Stimulated activated naive B cell treated with anti-CD40 and anti-IgM and Interleukin-4, amounts not matched to agents 10 μg/mL and 1 μg/mL and 100 μg/mL, for 72 hours (primary cell): ENCODE measurements at regions not wholly inside any gene's neighbourhood (a gene's known extent, or its start where the extent isn't known, plus 50 kb on each side); places are given as distances from the start of the nearest gene placed in this dataset.

Experiments
- ATAC-seq, 2 donors: fragments of 150-1000 bp; cut with Tn5 transposase; replicated peaks; 2 replicates each; pipeline ENCODE4 v1.10.0; 2021; ENCODE audit warnings: moderate library complexity in 1 of 2
- DNase-seq: peaks from one replicate; pipeline ENCODE4 v3.0.0; 2021
- H3K27ac Mint-ChIP-seq: one replicate; pipeline ENCODE4 v1.8.0; 2022; ENCODE audit warnings: mild to moderate bottlenecking, mixed read lengths
- H3K27me3 Mint-ChIP-seq, 2 donors: one replicate each; pipeline ENCODE4 v1.8.0; 2022; ENCODE audit warnings: mixed read lengths in 2 of 2
- H3K36me3 Mint-ChIP-seq, 2 donors: one replicate each; pipeline ENCODE4 v1.8.0; 2022; ENCODE audit warnings: mixed read lengths in 2 of 2, mild to moderate bottlenecking in 1 of 2
- H3K4me1 Mint-ChIP-seq, 2 donors: one replicate each; pipeline ENCODE4 v1.8.0; 2022; ENCODE audit warnings: mixed read lengths in 2 of 2, mild to moderate bottlenecking in 1 of 2
- H3K4me3 Mint-ChIP-seq, 2 donors: one replicate each; pipeline ENCODE4 v1.8.0; 2022; ENCODE audit warnings: mild to moderate bottlenecking in 2 of 2, mixed read lengths in 2 of 2, moderate library complexity in 1 of 2
- H3K9me3 Mint-ChIP-seq, 2 donors: one replicate each; pipeline ENCODE4 v1.8.0; 2022; ENCODE audit warnings: mixed read lengths in 2 of 2, mild to moderate bottlenecking in 1 of 2

DNA sequence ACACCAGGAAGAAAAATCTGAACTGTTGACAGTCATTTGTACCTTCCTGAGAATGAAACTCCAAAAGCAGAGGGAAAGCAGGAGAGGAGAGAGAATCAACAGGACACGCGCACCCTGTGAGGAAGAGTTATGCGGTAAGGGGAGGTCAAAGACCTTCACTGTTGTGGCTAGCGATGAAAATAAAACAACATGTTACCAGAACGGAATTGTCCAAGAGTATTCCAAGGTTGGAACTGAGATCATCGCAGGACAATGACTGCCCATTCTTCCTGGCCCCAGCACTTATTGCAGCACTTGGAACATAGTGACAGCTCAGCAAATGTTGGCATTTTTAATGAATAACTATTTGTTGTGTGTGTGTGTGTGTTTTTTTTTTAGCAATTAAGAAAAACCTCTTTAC lies 176.0 kb upstream of the TSC22D1 start:
- Mint-ChIP-seq H3K4me1 (no peaks in the 10 kb centered on the region), H3K9me3 (no peaks in the 10 kb centered on the region), H3K4me3 (no peak overlapping the region), H3K27me3 (peaks cover 0 to 6% of the 10 kb centered on the region in 2 donors), H3K36me3 (no peaks in the 10 kb centered on the region), H3K27ac (no peak overlapping the region)
- no peak for DNase-seq
- no peak for ATAC-seq

GRCh38 chr13:44750630-44751029 lies 174.5 kb upstream of the TSC22D1 start:
- Mint-ChIP-seq H3K27ac (no peak overlapping the region), H3K27me3 (peaks cover 0 to 6% of the 10 kb centered on the region in 2 donors), H3K9me3 (no peaks in the 10 kb centered on the region), H3K4me1 (no peaks in the 10 kb centered on the region), H3K4me3 (no peak overlapping the region), H3K36me3 (no peaks in the 10 kb centered on the region)
- DNase-seq (no peak), ATAC-seq (no peak)

- H3K27me3 Mint-ChIP-seq, result peaks cover 0 to 6% of the 10 kb centered on the region in 2 donors
- no peak for DNase-seq
- no peaks in the 10 kb centered on the region for H3K36me3 Mint-ChIP-seq
- no peaks in the 10 kb centered on the region for H3K4me1 Mint-ChIP-seq
- H3K9me3 Mint-ChIP-seq, result no peaks in the 10 kb centered on the region
- H3K27ac Mint-ChIP-seq, result no peak overlapping the region
- ATAC-seq, result no peak
- H3K4me3 Mint-ChIP-seq, result no peak overlapping the region
These were observed 173.8 kb upstream of the TSC22D1 start for GRCh38 chr13:44749906-44750305.

- no peak overlapping the region for H3K27ac Mint-ChIP-seq
- H3K9me3 Mint-ChIP-seq, result peaks cover 5 to 6% of the 10 kb centered on the region in 2 donors
- no peak overlapping the region for H3K4me3 Mint-ChIP-seq
These were observed 172.3 kb upstream of the TSC22D1 start for GRCh38 chr13:44748439-44748838.

DNA sequence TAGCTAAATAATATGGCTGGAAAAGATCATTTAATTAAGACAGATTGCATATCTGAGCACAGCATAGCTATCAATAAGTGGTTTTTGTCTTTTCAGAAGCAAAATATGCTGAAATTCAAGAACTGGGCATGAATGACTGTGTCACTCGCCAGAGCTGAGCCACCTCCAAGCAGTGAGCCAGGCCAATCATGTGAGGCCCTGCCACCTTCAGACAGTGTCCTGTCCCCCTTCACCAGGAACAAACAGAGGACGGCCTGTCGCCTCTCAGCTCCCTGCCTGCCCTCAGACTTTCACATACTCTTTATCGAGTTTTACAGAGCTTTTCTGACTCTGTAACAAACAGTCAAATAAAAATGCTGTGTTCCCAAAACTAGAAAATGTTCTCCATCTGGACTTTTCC lies 171.0 kb upstream of the TSC22D1 start:
- no peaks in the 10 kb centered on the region for H3K4me1 Mint-ChIP-seq
- H3K36me3 Mint-ChIP-seq, result no peaks in the 10 kb centered on the region
- H3K27ac Mint-ChIP-seq, result no peak overlapping the region
- DNase-seq (no peak), ATAC-seq (no peak)
- peaks cover 5 to 9% of the 10 kb centered on the region in 2 donors for H3K9me3 Mint-ChIP-seq
- no peak overlapping the region for H3K4me3 Mint-ChIP-seq
- H3K27me3 Mint-ChIP-seq, result peaks cover 0 to 6% of the 10 kb centered on the region in 2 donors

More at GRCh38 chr13:44748439-44748838, 172.3 kb upstream of the TSC22D1 start:
- ATAC-seq (no peak), DNase-seq (no peak)
- H3K36me3 Mint-ChIP-seq, result no peaks in the 10 kb centered on the region
- peaks cover 0 to 6% of the 10 kb centered on the region in 2 donors for H3K27me3 Mint-ChIP-seq
- no peaks in the 10 kb centered on the region for H3K4me1 Mint-ChIP-seq

- Mint-ChIP-seq H3K27me3 (peaks cover 0 to 6% of the 10 kb centered on the region in 2 donors), H3K9me3 (peaks cover 5 to 9% of the 10 kb centered on the region in 2 donors), H3K27ac (no peak overlapping the region), H3K36me3 (no peaks in the 10 kb centered on the region), H3K4me3 (no peak overlapping the region), H3K4me1 (no peaks in the 10 kb centered on the region)
- DNase-seq (no peak), ATAC-seq (no peak)
These were observed 170.6 kb upstream of the TSC22D1 start for GRCh38 chr13:44746690-44747089.

GRCh38 chr13:44744880-44745633 lies 168.9 kb upstream of the TSC22D1 start:
- DNase-seq (no peak), ATAC-seq (no peak)
- Mint-ChIP-seq H3K36me3 (no peaks in the 10 kb centered on the region), H3K4me1 (no peaks in the 10 kb centered on the region), H3K9me3 (peaks cover 5 to 9% of the 10 kb centered on the region in 2 donors), H3K4me3 (no peak overlapping the region), H3K27me3 (peaks cover 0 to 6% of the 10 kb centered on the region in 2 donors), H3K27ac (no peak overlapping the region)

DNA sequence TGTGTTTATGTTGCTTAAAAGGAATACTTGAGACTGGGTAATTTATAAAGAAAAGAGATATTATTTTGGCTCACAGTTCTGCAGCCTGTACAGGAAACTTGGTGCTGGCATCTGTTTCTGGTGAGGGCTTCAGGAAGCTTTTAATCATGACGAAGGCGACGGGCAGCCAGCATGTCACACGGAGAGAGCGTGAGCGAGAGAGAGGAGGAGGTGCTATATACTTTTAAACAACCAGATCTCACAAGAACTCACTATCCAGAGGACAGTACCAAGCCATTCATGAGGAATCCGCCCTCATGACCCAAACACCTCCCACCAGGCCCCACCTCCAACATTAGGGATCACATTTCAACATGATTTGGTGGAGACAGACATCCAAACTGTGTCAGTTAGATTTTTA lies 163.4 kb upstream of the TSC22D1 start:
- DNase-seq (no peak), ATAC-seq (no peak)
- Mint-ChIP-seq H3K4me3 (no peak overlapping the region), H3K36me3 (no peaks in the 10 kb centered on the region), H3K27ac (no peak overlapping the region), H3K27me3 (peaks cover 3 to 7% of the 10 kb centered on the region in 2 donors), H3K9me3 (peaks cover 5 to 9% of the 10 kb centered on the region in 2 donors), H3K4me1 (no peaks in the 10 kb centered on the region)

GRCh38 chr13:44739120-44739519 lies 163.0 kb upstream of the TSC22D1 start:
- Mint-ChIP-seq H3K4me1 (no peaks in the 10 kb centered on the region), H3K27me3 (peaks cover 5 to 9% of the 10 kb centered on the region in 2 donors), H3K9me3 (peaks cover 5 to 7% of the 10 kb centered on the region in 2 donors), H3K36me3 (no peaks in the 10 kb centered on the region), H3K4me3 (no peak overlapping the region), H3K27ac (no peak overlapping the region)
- DNase-seq, result no peak
- no peak for ATAC-seq

DNA sequence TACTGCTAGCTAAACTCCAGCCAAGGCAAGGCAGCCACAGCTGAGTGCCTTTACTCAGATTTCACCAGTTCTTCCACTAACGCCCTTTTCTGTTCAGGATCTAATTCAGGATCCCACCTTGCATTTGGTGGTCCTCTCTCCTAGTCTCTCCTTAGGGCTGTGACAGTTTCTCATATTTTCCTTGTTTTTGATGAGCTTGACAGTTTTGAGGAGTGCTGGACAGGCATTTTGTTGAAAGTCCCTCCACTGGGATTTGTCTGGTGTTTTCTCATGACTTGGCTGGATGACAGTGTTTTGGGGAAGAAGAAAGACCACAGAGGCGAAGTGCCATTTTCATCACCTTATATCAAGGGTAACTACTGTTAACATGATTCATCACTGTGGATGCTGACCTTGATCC lies 162.3 kb upstream of the TSC22D1 start:
- DNase-seq (no peak), ATAC-seq (no peak)
- Mint-ChIP-seq H3K4me3 (no peak overlapping the region), H3K27me3 (peaks cover 5 to 9% of the 10 kb centered on the region in 2 donors), H3K27ac (no peak overlapping the region), H3K4me1 (no peaks in the 10 kb centered on the region), H3K9me3 (peaks cover 0 to 3% of the 10 kb centered on the region in 2 donors), H3K36me3 (no peaks in the 10 kb centered on the region)

- H3K4me3 Mint-ChIP-seq, result no peak overlapping the region
- peaks cover 0 to 4% of the 10 kb centered on the region in 2 donors for H3K9me3 Mint-ChIP-seq
- H3K27me3 Mint-ChIP-seq, result peaks cover 5 to 15% of the 10 kb centered on the region in 2 donors
- no peak overlapping the region for H3K27ac Mint-ChIP-seq
- no peaks in the 10 kb centered on the region for H3K4me1 Mint-ChIP-seq
- DNase-seq, result no peak
- no peak for ATAC-seq
- H3K36me3 Mint-ChIP-seq, result no peaks in the 10 kb centered on the region
These were observed 159.7 kb upstream of the TSC22D1 start for GRCh38 chr13:44735806-44736205.

- Mint-ChIP-seq H3K4me3 (no peak overlapping the region), H3K4me1 (no peaks in the 10 kb centered on the region), H3K9me3 (peaks cover 0 to 4% of the 10 kb centered on the region in 2 donors), H3K27ac (no peak overlapping the region), H3K27me3 (peaks cover 5 to 15% of the 10 kb centered on the region in 2 donors), H3K36me3 (no peaks in the 10 kb centered on the region)
- DNase-seq, result no peak
- ATAC-seq, result no peak
These were observed 158.1 kb upstream of the TSC22D1 start for GRCh38 chr13:44734201-44734707.

- ATAC-seq (no peak), DNase-seq (no peak)
- Mint-ChIP-seq H3K9me3 (peaks cover 0 to 4% of the 10 kb centered on the region in 2 donors), H3K4me3 (no peak overlapping the region), H3K27ac (no peak overlapping the region), H3K4me1 (no peaks in the 10 kb centered on the region), H3K36me3 (no peaks in the 10 kb centered on the region), H3K27me3 (peaks cover 5 to 17% of the 10 kb centered on the region in 2 donors)
These were observed 156.5 kb upstream of the TSC22D1 start for GRCh38 chr13:44732503-44733098.

- H3K4me3 Mint-ChIP-seq, result no peak overlapping the region
- no peak overlapping the region for H3K27ac Mint-ChIP-seq
- H3K36me3 Mint-ChIP-seq, result no peaks in the 10 kb centered on the region
- DNase-seq, result no peak
- peaks cover 5 to 17% of the 10 kb centered on the region in 2 donors for H3K27me3 Mint-ChIP-seq
- ATAC-seq, result no peak
- no peaks in the 10 kb centered on the region for H3K4me1 Mint-ChIP-seq
- H3K9me3 Mint-ChIP-seq, result peaks cover 0 to 4% of the 10 kb centered on the region in 2 donors
These were observed 154.7 kb upstream of the TSC22D1 start for GRCh38 chr13:44730851-44731250.

DNA sequence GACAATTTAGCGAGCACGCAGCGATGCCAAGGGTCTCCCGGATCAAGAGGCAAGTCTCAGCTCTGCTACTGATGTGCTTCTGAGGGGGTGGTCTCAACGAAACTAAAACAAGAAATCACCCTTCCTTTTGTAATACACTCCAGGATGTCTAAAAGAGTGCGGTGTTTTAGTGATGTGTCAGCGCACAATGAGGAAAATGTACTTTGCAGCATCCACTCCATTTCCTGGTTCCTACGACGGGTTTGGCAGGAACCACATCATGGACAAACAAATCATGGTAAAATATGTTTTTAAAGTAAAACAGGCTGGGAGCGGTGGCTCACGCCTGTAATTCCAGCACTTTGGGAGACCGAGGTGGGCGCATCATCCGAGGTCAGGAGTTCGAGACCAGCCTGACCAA lies 154.0 kb upstream of the TSC22D1 start:
- ATAC-seq (no peak), DNase-seq (no peak)
- no peaks in the 10 kb centered on the region for H3K36me3 Mint-ChIP-seq
- peaks cover 5 to 17% of the 10 kb centered on the region in 2 donors for H3K27me3 Mint-ChIP-seq
- H3K4me1 Mint-ChIP-seq, result no peaks in the 10 kb centered on the region
- H3K4me3 Mint-ChIP-seq, result no peak overlapping the region
- peaks cover 0 to 4% of the 10 kb centered on the region in 2 donors for H3K9me3 Mint-ChIP-seq
- H3K27ac Mint-ChIP-seq, result no peak overlapping the region
